Fibroblast of lung (primary cell): ENCODE measurements at regions not wholly inside any gene's neighbourhood (a gene's known extent, or its start where the extent isn't known, plus 50 kb on each side); places are given as distances from the start of the nearest gene placed in this dataset.

Source experiments
- DNase-seq, 2 donors: peaks; one replicate each; pipeline versions ENCODE4 v3.0.0 to v3.0.0-alpha.2; 2010; ENCODE audit warnings: low read depth in 2 of 2
- H2AFZ ChIP-seq: 2 replicates; pipeline ENCODE4 v1.5.1; 2012; ENCODE audit warnings: low read length, control low read depth, inconsistent platforms
- H3K27ac ChIP-seq: 2 replicates; pipeline ENCODE4 v1.5.1; 2011; ENCODE audit warnings: low read length, control low read depth; ENCODE audit not compliant: insufficient read depth
- H3K27me3 ChIP-seq: 2 replicates; pipeline ENCODE4 v1.5.1; 2011; ENCODE audit warnings: mild to moderate bottlenecking, low read length; ENCODE audit not compliant: control insufficient read depth, insufficient read depth
- H3K36me3 ChIP-seq: 2 replicates; pipeline ENCODE4 v1.5.1; 2011; ENCODE audit warnings: low read length; ENCODE audit not compliant: control insufficient read depth, insufficient read depth
- H3K4me1 ChIP-seq: 2 replicates; pipeline ENCODE4 v1.5.1; 2011; ENCODE audit warnings: low read length; ENCODE audit not compliant: control insufficient read depth, insufficient read depth; ENCODE audit errors: extremely low read depth
- H3K4me2 ChIP-seq: 2 replicates; pipeline ENCODE4 v1.5.1; 2011; ENCODE audit warnings: low read length, control low read depth; ENCODE audit not compliant: insufficient read depth; ENCODE audit errors: extremely low read depth
- H3K4me3 ChIP-seq, 4 experiments: fragments of 200-600 bp in 1 of 4; sonication (generic) in 1 of 4; replicated peaks in 1 of 4; 2 replicates each; pipeline ENCODE4 v1.5.1; 2011 to 2016; ENCODE audit warnings: low read length in 4 of 4, low read depth in 3 of 4, mild to moderate bottlenecking in 3 of 4, control low read depth in 2 of 4, inconsistent platforms in 1 of 4, mixed read lengths in 1 of 4; ENCODE audit not compliant: insufficient read depth in 1 of 4; ENCODE audit errors: control extremely low read depth in 1 of 4
- H3K79me2 ChIP-seq: 2 replicates; pipeline ENCODE4 v1.5.1; 2012; ENCODE audit warnings: mild to moderate bottlenecking, low read length, inconsistent platforms; ENCODE audit not compliant: control insufficient read depth, insufficient read depth
- H3K9ac ChIP-seq: 2 replicates; pipeline ENCODE4 v1.5.1; 2011; ENCODE audit warnings: mild to moderate bottlenecking, low read length, control low read depth; ENCODE audit not compliant: insufficient read depth
- H3K9me3 ChIP-seq: 2 replicates; pipeline ENCODE4 v1.5.1; 2012; ENCODE audit warnings: low read depth, low read length; ENCODE audit not compliant: control insufficient read depth, insufficient read depth
- H4K20me1 ChIP-seq: 2 replicates; pipeline ENCODE4 v1.5.1; 2011; ENCODE audit warnings: low read length; ENCODE audit not compliant: control insufficient read depth, insufficient read depth; ENCODE audit errors: extremely low read depth
- CTCF ChIP-seq, 2 donors: IDR thresholded peaks in 1 of 2; conservative IDR thresholded peaks in 1 of 2; 1 replicate in 1 of 2; 2 replicates in 1 of 2; pipeline ENCODE4 v1.5.1; 2011 to 2012; ENCODE audit warnings: low read length in 2 of 2, control low read depth in 1 of 2, inconsistent platforms in 1 of 2, low read depth in 1 of 2, mild to moderate bottlenecking in 1 of 2
- EZH2 ChIP-seq: IDR thresholded peaks from 2 replicates; pipeline ENCODE4 v1.5.1; 2012; ENCODE audit warnings: low read length, control low read depth, mild to moderate bottlenecking; ENCODE audit errors: missing control alignments

GRCh38 chr3:154780263-154780662, 299.9 kb upstream of the MME start:
- Histone ChIP-seq H3K4me2 (no peak overlapping the region), H3K4me3 (no peak overlapping the region), H3K36me3 (no peaks in the 10 kb centered on the region), H3K27me3 (no peaks in the 10 kb centered on the region), H3K9ac (no peak overlapping the region), H2AFZ (no peak overlapping the region), H3K79me2 (no peaks in the 10 kb centered on the region), H3K9me3 (no peaks in the 10 kb centered on the region), H3K4me1 (no peaks in the 10 kb centered on the region), H3K27ac (no peak overlapping the region), H4K20me1 (no peaks in the 10 kb centered on the region)
- DNase-seq = no peak
- TF ChIP-seq CTCF (conservative IDR thresholded peaks at IDR 0.05 in 1 of 2, IDR thresholded peaks at IDR 0.05 in 1 of 2; ENCODE audit: low read depth in 1 of 2, low read length in 2 of 2) (no peak), EZH2 (no peak)

- DNase-seq = peak; percentile 72 to 98
- no peaks in the 10 kb centered on the region for H3K79me2 ChIP-seq
- H3K27ac ChIP-seq = no peak overlapping the region
- TF ChIP-seq CTCF (conservative IDR thresholded peaks at IDR 0.05 in 1 of 2, IDR thresholded peaks at IDR 0.05 in 1 of 2; ENCODE audit: low read depth in 1 of 2, low read length in 2 of 2) (no peak), EZH2 (no peak)
- no peak overlapping the region for H3K4me2 ChIP-seq
- H3K36me3 ChIP-seq = no peaks in the 10 kb centered on the region
- no peaks in the 10 kb centered on the region for H3K9me3 ChIP-seq
- no peak overlapping the region for H3K9ac ChIP-seq
- H3K4me3 ChIP-seq = no peak overlapping the region
- no peak overlapping the region for H2AFZ ChIP-seq
- H3K27me3 ChIP-seq = no peaks in the 10 kb centered on the region
- no peaks in the 10 kb centered on the region for H3K4me1 ChIP-seq
- no peaks in the 10 kb centered on the region for H4K20me1 ChIP-seq
These were observed 300.5 kb upstream of the MME start for GRCh38 chr3:154779571-154779970.

GRCh38 chr3:154778057-154778456, 302.1 kb upstream of the MME start:
- H3K79me2 ChIP-seq = no peaks in the 10 kb centered on the region
- no peaks in the 10 kb centered on the region for H3K9me3 ChIP-seq
- no peaks in the 10 kb centered on the region for H3K4me1 ChIP-seq
- H2AFZ ChIP-seq = no peak overlapping the region
- H4K20me1 ChIP-seq = no peaks in the 10 kb centered on the region
- no peak overlapping the region for H3K4me2 ChIP-seq
- no peaks in the 10 kb centered on the region for H3K27me3 ChIP-seq
- no peak overlapping the region for H3K9ac ChIP-seq
- no peak overlapping the region for H3K27ac ChIP-seq
- DNase-seq = peak in 1 of 2 donors; percentile 83
- H3K4me3 ChIP-seq = no peak overlapping the region
- no peak for TF ChIP-seq CTCF (conservative IDR thresholded peaks at IDR 0.05 in 1 of 2, IDR thresholded peaks at IDR 0.05 in 1 of 2; ENCODE audit: low read depth in 1 of 2, low read length in 2 of 2)
- TF ChIP-seq EZH2 = no peak
- no peaks in the 10 kb centered on the region for H3K36me3 ChIP-seq
